Spleen (tissue), 7 donors: ENCODE measurements at regions not wholly inside any gene's neighbourhood (a gene's known extent, or its start where the extent isn't known, plus 50 kb on each side); places are given as distances from the start of the nearest gene placed in this dataset.

Source experiments
- POLR2AphosphoS5 ChIP-seq, 3 donors: sonication (generic); formaldehyde crosslinking; IDR thresholded peaks; one replicate each; pipeline ENCODE4 v1.5.1; 2017; ENCODE audit warnings: antibody characterized with exemption in 3 of 3
- TF ChIP-seq, protein P1 (sequence below), 11 experiments: fragments of 200-600 bp in 7 of 11; fragments of 450-650 bp in 4 of 11; sonication (generic) in 4 of 11; IDR thresholded peaks in 8 of 11; conservative IDR thresholded peaks in 3 of 11; 1 replicate in 7 of 11; 2 replicates in 4 of 11; pipeline versions ENCODE4 v1.4.0 to v1.8.0; 2016 to 2021; ENCODE audit warnings: antibody characterized with exemption in 11 of 11, inconsistent platforms in 4 of 11, mild to moderate bottlenecking in 1 of 11
- donor health status: DM: no; HTN: no; CAD: no; lungs with moderate emphysema.
- donor health status: DM: no; HTN: no; CAD: no.
- donor health status: DM: no; HTN: no; CAD: no.

- TF ChIP-seq, protein P1, sequence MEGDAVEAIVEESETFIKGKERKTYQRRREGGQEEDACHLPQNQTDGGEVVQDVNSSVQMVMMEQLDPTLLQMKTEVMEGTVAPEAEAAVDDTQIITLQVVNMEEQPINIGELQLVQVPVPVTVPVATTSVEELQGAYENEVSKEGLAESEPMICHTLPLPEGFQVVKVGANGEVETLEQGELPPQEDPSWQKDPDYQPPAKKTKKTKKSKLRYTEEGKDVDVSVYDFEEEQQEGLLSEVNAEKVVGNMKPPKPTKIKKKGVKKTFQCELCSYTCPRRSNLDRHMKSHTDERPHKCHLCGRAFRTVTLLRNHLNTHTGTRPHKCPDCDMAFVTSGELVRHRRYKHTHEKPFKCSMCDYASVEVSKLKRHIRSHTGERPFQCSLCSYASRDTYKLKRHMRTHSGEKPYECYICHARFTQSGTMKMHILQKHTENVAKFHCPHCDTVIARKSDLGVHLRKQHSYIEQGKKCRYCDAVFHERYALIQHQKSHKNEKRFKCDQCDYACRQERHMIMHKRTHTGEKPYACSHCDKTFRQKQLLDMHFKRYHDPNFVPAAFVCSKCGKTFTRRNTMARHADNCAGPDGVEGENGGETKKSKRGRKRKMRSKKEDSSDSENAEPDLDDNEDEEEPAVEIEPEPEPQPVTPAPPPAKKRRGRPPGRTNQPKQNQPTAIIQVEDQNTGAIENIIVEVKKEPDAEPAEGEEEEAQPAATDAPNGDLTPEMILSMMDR (IDR thresholded peaks at IDR 0.05 in 8 of 11, conservative IDR thresholded peaks at IDR 0.05 in 3 of 11) = no peak
- no peak for TF ChIP-seq POLR2AphosphoS5 (IDR thresholded peaks at IDR 0.05)
These were observed 325.9 kb downstream of the MIAT start for GRCh38 chr22:26983311-26983710.
